Common myeloid progenitor, CD34-positive (primary cell): ENCODE measurements at regions not wholly inside any gene's neighbourhood (a gene's known extent, or its start where the extent isn't known, plus 50 kb on each side); places are given as distances from the start of the nearest gene placed in this dataset.
"Not testable (repeated sequence)": the region's sequence is repeated elsewhere in the genome, so short reads cannot be mapped to it uniquely, and the experiment has no call there.

Experiments
- CTCF ChIA-PET: fragments of 350-600 bp; sonication (Branson Sonifier 250); formaldehyde crosslinking; loops from one replicate; lab custom pipeline; 2021; ENCODE audit warnings: antibody characterized with exemption; lab: Charles Lee
- POLR2A ChIA-PET: fragments of 350-600 bp; sonication (Branson Sonifier 250); formaldehyde crosslinking; loops from one replicate; lab custom pipeline; 2021; ENCODE audit warnings: antibody characterized with exemption; lab: Charles Lee
- DNase-seq, 3 donors: peaks; one replicate each; pipeline versions ENCODE4 v3.0.0 to v3.0.0-alpha.2; 2013
- H3K27ac ChIP-seq, 2 experiments: 1 replicate in 1 of 2; 2 replicates in 1 of 2; pipeline ENCODE4 v1.7.0; 2013; ENCODE audit warnings: inconsistent platforms in 2 of 2, low read length in 2 of 2, mild to moderate bottlenecking in 2 of 2, low read depth in 1 of 2, moderate library complexity in 1 of 2; ENCODE audit not compliant: severe bottlenecking in 2 of 2, insufficient read depth in 1 of 2, poor library complexity in 1 of 2
- H3K27me3 ChIP-seq, 5 experiments: replicated peaks in 2 of 5; 1 replicate in 3 of 5; 2 replicates in 2 of 5; pipeline versions ENCODE4 v1.6.1 to v1.7.0; 2013; ENCODE audit warnings: low read length in 4 of 5, mild to moderate bottlenecking in 2 of 5, moderate library complexity in 2 of 5, inconsistent platforms in 1 of 5; ENCODE audit not compliant: insufficient read depth in 5 of 5, control insufficient read depth in 4 of 5
- H3K36me3 ChIP-seq, 4 experiments: 1 replicate in 2 of 4; 2 replicates in 2 of 4; pipeline versions ENCODE4 v1.6.1 to v1.7.0; 2013; ENCODE audit warnings: low read length in 3 of 4, control low read depth in 1 of 4, mild to moderate bottlenecking in 1 of 4; ENCODE audit not compliant: control insufficient read depth in 4 of 4, insufficient read depth in 4 of 4
- H3K4me1 ChIP-seq, 4 experiments: 1 replicate in 3 of 4; 2 replicates in 1 of 4; pipeline versions ENCODE4 v1.6.1 to v1.7.1; 2013; ENCODE audit warnings: low read length in 3 of 4, mild to moderate bottlenecking in 3 of 4, control low read depth in 1 of 4, inconsistent platforms in 1 of 4, moderate library complexity in 1 of 4; ENCODE audit not compliant: control insufficient read depth in 4 of 4, insufficient read depth in 4 of 4; ENCODE audit errors: control extremely low read depth in 1 of 4
- H3K4me3 ChIP-seq, 7 experiments: 1 replicate in 4 of 7; 2 replicates in 3 of 7; pipeline versions ENCODE4 v1.5.1 to v1.7.0; 2013; ENCODE audit warnings: mild to moderate bottlenecking in 7 of 7, low read length in 6 of 7, moderate library complexity in 6 of 7, inconsistent platforms in 2 of 7, low read depth in 2 of 7, control low read depth in 1 of 7; ENCODE audit not compliant: insufficient read depth in 4 of 7, control insufficient read depth in 1 of 7; ENCODE audit errors: extremely low read depth in 1 of 7
- H3K9me3 ChIP-seq, 5 experiments: 1 replicate in 4 of 5; 2 replicates in 1 of 5; pipeline versions ENCODE4 v1.6.1 to v1.7.1; 2013; ENCODE audit warnings: low read length in 4 of 5, mild to moderate bottlenecking in 2 of 5, inconsistent platforms in 1 of 5, low read depth in 1 of 5, moderate library complexity in 1 of 5; ENCODE audit not compliant: control insufficient read depth in 4 of 5, insufficient read depth in 2 of 5; ENCODE audit errors: control extremely low read depth in 1 of 5
- WGBS: methylation state at CpG from one replicate; pipeline ENCODE4 v1.1.5; 2013; ENCODE audit not compliant: insufficient coverage; 5-methylcytosine and 5-hydroxymethylcytosine counted together

- Histone ChIP-seq H3K36me3 (no peaks in the 10 kb centered on the region), H3K9me3 (peaks cover 0 to 5% (median 0%) of the 10 kb centered on the region in 5 experiments), H3K27me3 (peaks cover 0 to 37% (median 8%) of the 10 kb centered on the region in 5 experiments), H3K27ac (no peak overlapping the region), H3K4me1 (no peaks in the 10 kb centered on the region), H3K4me3 (no peak overlapping the region)
- ChIA-PET CTCF (no interaction called here), POLR2A (no interaction called here)
- WGBS, result 50% methylated on average over 5 of the region's 6 CpGs
- no peak for DNase-seq
Measured at GRCh38 chr12:113537751-113538087, 66.0 kb upstream of the LHX5 start.

DNA sequence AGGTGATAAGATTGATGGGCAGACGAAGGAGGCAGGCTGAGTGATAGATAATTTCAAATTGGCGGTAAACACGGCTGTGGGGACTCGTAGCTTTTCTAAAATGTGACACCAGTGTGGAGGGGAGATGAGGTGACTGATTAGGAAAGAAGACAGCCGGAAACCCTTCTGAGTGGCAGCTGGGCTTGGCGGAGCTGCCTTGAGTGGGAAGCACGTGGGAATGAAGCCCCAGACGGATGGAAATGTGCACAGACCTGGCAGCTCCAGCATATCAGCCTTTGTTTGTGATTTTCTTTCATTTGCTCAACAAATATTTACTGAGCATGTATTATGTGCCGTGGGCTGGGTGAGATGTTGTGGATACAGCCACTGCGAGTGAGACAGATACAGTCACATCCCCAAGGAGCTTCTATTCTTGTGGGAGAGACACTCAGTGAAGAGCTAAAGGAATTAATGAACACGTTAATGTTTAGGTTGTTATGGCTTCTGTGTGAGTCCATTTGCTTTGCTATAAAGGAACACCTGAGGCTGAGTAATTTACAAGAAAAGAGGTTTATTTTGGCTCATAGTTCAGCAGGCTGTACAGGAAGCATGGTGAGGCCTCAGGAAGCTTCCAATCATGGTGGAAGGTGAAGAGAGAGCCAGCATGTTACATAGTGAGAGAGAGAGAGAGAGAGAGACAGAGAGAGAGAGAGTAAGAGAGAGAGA lies 65.5 kb upstream of the LHX5 start:
- H3K4me1 ChIP-seq, result no peaks in the 10 kb centered on the region
- H3K9me3 ChIP-seq, result peaks cover 0 to 5% (median 0%) of the 10 kb centered on the region in 5 experiments
- DNase-seq, result no peak
- ChIA-PET CTCF (no interaction called here), POLR2A (no interaction called here)
- no peak overlapping the region for H3K4me3 ChIP-seq
- 83% methylated on average over 9 of the region's 11 CpGs for WGBS
- H3K27me3 ChIP-seq, result peaks cover 0 to 38% (median 11%) of the 10 kb centered on the region in 5 experiments
- H3K36me3 ChIP-seq, result no peaks in the 10 kb centered on the region
- H3K27ac ChIP-seq, result no peak overlapping the region

DNA sequence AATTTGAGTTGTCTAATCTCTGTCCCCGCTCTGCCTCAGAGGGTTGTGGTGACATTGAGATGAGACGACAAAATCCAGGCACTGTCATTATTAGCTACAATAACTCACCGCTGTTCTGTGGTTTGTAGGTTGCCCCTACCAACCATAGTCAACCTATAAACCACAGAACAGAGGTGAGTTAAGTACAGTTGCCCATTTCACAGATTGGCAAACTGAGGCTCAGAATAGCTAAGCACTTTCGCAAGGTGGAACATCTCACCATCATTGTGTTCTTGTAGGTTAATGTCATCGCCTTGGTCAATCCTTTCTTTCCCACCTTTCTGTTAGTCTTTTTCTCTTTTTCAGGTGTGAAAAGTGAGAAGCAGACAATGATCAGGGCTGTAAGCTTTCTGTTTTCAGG lies 63.4 kb upstream of the LHX5 start:
- Histone ChIP-seq H3K4me1 (no peaks in the 10 kb centered on the region), H3K27ac (no peak overlapping the region), H3K9me3 (peaks cover 0 to 5% (median 0%) of the 10 kb centered on the region in 5 experiments), H3K4me3 (no peak overlapping the region), H3K27me3 (peaks cover 0 to 32% (median 6%) of the 10 kb centered on the region in 5 experiments), H3K36me3 (no peaks in the 10 kb centered on the region)
- ChIA-PET POLR2A (no interaction called here), CTCF (no interaction called here)
- WGBS, result 100% methylated on average over 3 of the region's 5 CpGs
- DNase-seq, result peak in 1 of 3 donors; percentile 1

GRCh38 chr12:113534555-113534954 lies 62.9 kb upstream of the LHX5 start:
- no peaks in the 10 kb centered on the region for H3K4me1 ChIP-seq
- WGBS, result 81% methylated on average over 3 of the region's 6 CpGs
- DNase-seq, result no peak
- peaks cover 0 to 3% (median 0%) of the 10 kb centered on the region in 5 experiments for H3K9me3 ChIP-seq
- CTCF ChIA-PET, result no interaction called here
- POLR2A ChIA-PET, result no interaction called here
- H3K4me3 ChIP-seq, result no peak overlapping the region
- no peak overlapping the region for H3K27ac ChIP-seq
- no peaks in the 10 kb centered on the region for H3K36me3 ChIP-seq
- H3K27me3 ChIP-seq, result peaks cover 0 to 32% (median 6%) of the 10 kb centered on the region in 5 experiments

DNA sequence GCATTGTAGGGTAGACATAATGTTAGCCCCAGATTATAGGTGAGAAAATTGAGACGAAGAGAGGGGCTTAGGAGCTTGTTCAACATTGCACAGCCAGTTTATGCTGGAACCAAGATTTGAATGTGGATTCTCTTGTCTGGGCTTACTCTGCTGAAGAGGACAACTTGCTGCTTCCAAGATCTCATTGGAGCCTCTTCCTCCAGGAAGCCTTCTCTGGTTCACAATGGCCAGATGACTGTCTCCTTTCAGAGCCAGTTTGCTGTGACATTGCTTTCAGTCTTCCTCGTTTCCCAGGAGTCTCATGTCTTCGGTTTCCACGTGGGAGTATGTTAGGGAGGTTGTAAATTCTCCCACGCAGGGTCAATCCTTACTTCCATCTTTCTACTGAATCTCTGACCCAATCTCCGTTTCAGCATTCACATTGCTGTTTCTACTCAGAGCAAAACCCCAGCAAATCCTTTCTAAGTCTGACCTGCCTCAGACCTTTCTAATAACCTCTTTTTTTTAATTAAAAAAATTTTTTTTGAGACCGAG lies 62.2 kb upstream of the LHX5 start:
- Histone ChIP-seq H3K9me3 (peaks cover 0 to 3% (median 0%) of the 10 kb centered on the region in 5 experiments), H3K27me3 (peaks cover 0 to 39% (median 7%) of the 10 kb centered on the region in 5 experiments), H3K4me1 (no peaks in the 10 kb centered on the region), H3K27ac (no peak overlapping the region), H3K36me3 (no peaks in the 10 kb centered on the region), H3K4me3 (no peak overlapping the region)
- ChIA-PET CTCF (no interaction called here), POLR2A (no interaction called here)
- WGBS, result 97% methylated on average over 3 of the region's 7 CpGs
- DNase-seq, result no peak

DNA sequence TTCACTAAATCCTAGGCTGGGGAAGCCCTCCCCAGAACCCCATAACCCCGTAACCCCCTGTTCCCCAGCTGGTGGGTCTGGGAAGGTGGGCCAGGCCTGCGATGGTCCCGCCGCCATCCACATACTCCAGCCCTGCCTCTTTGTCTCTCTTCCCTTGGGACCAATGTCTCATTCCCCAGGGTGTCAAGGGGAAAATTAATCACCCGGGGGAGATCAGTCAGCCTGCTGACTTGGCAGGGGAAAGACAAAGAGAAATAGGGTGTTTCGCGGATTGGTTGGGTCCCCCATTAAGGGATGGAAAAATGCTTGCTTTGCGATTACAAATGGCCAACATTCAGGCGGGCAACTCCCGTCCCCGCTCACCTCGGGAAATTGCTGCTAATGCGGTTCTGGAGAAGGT lies 60.6 kb upstream of the LHX5 start:
- WGBS, result 83% methylated on average over 11 of the region's 13 CpGs
- POLR2A ChIA-PET, result no interaction called here
- Histone ChIP-seq H3K9me3 (peaks cover 0 to 1% (median 0%) of the 10 kb centered on the region in 5 experiments), H3K4me1 (no peaks in the 10 kb centered on the region), H3K27ac (no peak overlapping the region), H3K27me3 (peaks cover 0 to 49% (median 12%) of the 10 kb centered on the region in 5 experiments), H3K4me3 (no peak overlapping the region), H3K36me3 (no peaks in the 10 kb centered on the region)
- CTCF ChIA-PET, result no interaction called here
- DNase-seq, result no peak

DNA sequence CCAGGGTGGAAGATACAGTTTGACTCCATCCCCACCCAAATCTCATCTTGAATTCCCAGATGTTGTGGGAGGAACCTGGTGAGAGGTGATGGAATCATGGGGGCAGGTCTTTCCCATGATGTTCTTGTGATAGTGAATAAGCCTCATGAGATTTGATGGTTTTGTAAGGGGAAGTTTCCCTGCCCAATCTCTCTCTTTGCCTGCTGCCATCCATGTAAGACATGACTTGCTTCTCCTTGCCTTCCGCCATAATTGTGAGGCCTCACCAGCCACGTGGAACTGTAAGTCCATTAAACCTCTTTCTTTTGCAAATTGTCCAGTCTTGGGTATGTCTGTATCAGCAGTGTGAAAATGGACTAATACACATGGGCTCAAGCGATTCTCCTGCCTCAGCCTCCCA lies 59.4 kb upstream of the LHX5 start:
- H3K4me1 ChIP-seq, H3K4me3 ChIP-seq, H3K9me3 ChIP-seq, H3K27ac ChIP-seq, DNase-seq, POLR2A ChIA-PET, H3K36me3 ChIP-seq, CTCF ChIA-PET: not testable (repeated sequence)
- H3K27me3 ChIP-seq, result peaks cover 0 to 54% (median 12%) of the 10 kb centered on the region in 5 experiments
- 88% methylated on average over 2 of the region's 3 CpGs for WGBS
